Glomerular visceral epithelial cell (primary cell): ENCODE measurements at regions not wholly inside any gene's neighbourhood (a gene's known extent, or its start where the extent isn't known, plus 50 kb on each side); places are given as distances from the start of the nearest gene placed in this dataset.

ENCODE experiments used
- DNase-seq: peaks from one replicate; pipeline ENCODE4 v3.0.0-alpha.2; 2016; ENCODE audit errors: extremely low spot score

GRCh38 chr1:168917796-168918195 is 188.7 kb upstream of the ATP1B1 start:
- DNase-seq: no peak

DNA sequence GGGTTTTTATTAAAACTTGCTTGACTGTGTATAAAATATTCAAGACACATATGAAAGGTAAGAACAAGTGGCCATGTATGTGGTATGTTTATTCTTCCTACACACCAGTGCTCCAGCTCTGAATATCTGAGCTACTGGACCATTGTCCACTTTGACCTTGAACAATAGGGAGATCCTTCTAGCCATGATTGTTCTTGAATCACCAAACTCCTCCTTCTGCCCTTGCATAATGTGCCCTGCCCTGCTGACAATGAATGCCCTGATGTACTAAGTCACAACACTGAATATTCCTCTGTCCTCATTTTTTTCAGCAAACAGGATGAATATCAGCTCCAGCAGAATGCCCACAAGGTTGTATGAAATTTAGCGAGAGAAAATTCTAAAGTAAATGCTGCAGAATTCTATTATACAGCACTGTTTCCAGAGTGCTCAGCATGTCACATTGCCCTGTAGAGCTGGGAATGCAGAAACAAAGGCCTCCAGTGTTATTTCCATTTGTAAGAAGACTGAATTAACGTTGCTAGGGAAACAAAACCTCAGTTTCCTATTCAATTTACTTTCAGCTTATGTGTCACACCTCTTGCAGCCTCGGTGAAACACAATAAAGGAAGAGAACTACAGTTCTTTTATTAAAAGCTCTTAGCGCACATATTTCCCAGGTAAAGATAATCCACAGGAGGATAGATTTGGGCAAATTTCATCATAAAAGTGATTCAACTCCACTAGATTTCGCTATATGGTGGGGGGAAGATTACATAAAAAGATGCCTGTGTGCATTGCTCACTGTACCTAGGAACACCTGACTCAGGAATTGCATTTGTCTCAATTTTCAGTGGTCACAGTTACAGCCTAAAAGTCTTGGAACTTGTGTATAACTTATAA is 187.4 kb upstream of the ATP1B1 start:
- no peak for DNase-seq

GRCh38 chr1:168920456-168921094 is 185.9 kb upstream of the ATP1B1 start:
- no peak for DNase-seq

DNA sequence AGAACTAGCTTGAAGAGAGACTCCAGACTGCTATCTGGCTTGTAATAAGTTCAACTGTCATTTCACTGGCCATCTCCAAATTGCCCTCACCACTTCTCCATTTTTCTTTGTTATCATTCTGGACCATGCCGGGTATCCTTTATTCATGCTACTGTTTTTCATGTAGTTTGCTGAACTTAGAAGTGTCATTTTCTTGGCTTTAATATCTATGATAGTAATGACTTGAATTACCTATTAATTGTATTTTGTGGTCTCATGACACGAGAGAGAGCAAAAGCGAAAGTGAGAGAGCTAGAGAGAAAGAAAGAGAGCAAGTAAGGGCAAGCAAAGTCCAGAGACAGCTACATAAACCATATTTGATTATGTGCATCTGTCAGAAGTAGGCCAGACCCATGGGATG is 184.9 kb upstream of the ATP1B1 start:
- DNase-seq: no peak

- DNase-seq: no peak
Observed at GRCh38 chr1:168923521-168924136, 182.9 kb upstream of the ATP1B1 start.

DNA sequence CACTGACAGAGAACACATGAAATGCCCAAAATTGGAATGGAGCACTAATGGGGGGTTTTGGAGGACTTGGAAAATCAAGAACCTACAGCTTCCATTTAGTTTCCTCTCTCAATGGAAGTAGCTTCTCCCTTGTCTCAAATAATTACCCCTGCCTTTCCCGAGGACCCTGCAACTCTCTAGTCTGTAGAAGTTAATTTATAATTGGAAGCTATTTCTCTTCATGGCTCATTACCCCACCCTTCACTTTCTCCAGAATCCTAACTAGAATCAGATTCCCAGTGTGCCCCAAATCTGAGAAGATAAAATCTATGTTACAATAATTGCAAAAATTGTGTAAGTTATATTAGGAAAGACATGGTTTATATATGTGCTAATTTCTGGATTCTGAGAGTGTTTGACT is 181.5 kb upstream of the ATP1B1 start:
- DNase-seq: no peak

DNA sequence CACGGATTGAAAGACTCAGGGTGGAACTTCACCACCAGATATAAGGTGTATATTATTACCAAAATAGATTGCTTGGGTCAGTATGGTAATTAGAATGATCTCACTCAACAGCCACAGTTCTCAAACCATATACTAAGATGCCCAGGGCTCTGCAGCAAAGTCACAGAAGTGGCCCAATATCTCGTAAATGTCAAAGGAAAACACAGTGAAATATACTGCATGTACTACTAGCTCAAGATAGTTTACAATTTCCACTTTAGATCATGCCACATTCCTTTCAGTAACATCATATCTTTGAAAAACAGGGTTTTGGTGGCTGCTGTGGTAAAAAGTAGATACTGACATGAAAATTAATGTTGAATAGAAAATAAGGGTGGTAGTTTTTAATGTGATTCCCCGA is 180.3 kb upstream of the ATP1B1 start:
- DNase-seq: no peak

DNA sequence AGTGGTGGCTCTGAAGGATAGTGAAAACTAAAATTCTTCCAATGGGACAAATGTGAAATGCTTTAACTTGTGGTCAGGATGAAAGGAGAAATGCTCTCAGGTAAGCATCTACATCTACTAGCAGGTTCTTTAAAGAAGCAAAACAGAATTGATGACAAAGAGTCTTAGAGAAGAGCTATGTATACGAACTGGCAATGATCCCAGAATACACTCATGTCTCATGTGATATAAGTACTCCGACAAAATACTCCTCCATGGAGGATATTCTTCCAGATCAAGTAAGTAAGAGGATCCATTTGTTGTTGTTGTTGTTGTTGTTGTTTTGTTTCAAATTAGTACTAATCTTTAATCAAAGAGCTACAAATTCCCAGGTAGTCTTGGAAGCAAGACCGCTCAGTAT is 174.0 kb upstream of the ATP1B1 start:
- DNase-seq: no peak

DNA sequence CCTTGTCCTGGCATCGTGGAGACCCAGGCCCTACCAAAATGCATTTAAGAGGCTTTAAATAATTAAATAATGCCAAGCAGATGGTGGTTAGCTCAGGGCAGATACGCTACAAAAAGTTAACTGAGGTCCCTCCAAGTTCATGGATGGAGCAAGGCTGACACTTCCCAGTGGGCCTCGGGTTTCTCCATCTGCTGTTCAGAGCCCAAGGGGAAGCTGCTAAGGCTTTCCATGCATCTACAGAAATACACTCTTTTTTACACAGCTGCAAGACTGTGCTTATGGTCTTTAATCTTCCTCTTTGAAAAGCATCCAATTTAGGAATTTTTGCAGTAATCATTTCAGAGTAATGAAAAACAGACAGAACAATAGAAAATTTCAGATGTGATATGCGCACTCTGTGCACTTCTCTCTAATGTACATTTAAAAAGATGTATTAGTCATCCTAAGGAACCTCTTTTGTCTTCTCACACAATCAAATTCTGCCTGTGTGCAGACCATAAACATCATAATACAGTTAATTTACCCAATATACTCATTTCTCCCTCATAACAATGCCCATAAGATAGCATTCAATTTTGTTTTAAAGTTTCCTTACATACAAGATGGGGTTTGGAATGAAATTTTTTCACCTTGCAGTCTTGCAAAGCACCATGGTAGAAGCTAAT is 173.2 kb upstream of the ATP1B1 start:
- DNase-seq: no peak

- DNase-seq: no peak
Observed at GRCh38 chr1:168939110-168939946, 167.2 kb upstream of the ATP1B1 start.

- no peak for DNase-seq
Observed at GRCh38 chr1:168939947-168940223, 166.6 kb upstream of the ATP1B1 start.

DNA sequence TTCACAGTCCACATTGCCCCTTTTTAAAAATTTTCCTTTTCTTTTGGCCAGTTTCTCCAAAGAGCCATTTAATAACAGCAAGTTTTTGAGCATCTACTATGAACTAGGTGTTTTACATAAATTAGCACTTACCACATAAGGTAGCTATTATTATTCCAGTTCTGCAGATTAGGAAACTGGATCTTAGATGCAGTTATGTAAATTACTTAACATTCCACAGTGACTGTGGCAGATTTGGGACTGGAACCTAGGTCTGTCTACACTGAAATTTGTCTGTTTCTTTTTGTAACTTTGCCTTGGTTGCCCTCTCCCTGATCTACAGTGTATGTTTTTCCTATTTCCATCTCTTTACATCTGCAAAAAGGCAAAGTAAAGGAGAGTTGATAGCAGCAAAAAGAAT is 164.8 kb upstream of the ATP1B1 start:
- no peak for DNase-seq

GRCh38 chr1:168942165-168942564 is 164.3 kb upstream of the ATP1B1 start:
- no peak for DNase-seq

- DNase-seq: peak; percentile 30
Observed at GRCh38 chr1:168945870-168946269, 160.6 kb upstream of the ATP1B1 start.

DNA sequence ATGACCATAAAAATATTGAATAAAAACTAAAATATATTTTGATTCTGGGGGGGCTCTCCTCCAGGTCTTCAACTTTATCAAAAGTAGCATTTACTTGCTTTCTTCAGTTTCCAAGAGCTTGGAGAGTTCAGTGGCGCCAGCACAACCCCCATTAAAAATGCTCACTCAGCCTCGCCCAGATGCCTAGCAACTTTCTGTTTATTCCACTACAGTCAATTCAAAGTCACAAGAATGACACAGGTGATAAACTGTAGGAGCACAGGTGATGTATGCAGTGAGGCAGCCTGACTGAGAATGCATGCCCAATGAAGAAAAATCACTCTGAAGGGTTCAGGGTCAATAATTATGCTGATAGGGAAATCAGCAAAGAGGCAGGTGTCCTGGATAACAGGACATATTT is 159.4 kb upstream of the ATP1B1 start:
- no peak for DNase-seq

DNA sequence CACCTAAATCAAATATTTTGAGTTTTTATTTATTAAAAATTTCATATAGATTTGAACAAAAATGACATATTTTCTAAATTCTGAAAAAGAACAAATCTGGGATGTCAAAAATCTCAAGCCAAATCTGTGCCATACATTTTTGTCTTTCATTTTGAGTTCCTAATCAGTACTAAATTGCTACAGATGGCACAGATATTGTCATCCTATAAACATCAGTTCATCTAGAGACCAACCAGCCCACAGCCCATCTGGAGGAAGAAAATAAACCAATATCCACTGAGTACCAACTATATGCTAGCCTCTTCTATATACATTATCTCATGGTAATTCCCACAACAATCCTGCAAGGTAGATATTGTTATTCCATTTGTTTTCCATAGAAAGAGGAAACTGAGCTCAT is 156.8 kb upstream of the ATP1B1 start:
- no peak for DNase-seq

- no peak for DNase-seq
Observed at GRCh38 chr1:168957818-168958217, 148.7 kb upstream of the ATP1B1 start.

- DNase-seq: no peak
Observed at GRCh38 chr1:168958562-168959289, 147.8 kb upstream of the ATP1B1 start.

DNA sequence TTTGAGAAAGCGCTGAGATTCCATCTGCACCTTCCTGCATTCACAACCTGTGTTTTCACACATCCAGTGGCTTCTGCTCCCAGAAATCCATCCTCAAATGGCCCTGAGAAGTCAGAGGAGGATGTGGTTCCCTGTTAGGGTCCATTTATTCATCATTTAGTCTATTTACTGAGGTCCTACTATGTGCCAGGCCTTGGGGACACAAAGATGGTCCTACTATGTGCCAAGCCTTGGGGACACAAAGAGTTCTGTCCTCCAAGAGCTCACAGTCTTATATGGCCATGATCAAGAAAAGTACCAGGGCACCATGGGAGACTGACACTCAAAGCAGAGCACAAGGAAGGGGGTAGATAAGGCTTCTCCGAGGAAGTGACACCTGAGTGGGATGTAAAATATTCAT is 147.1 kb upstream of the ATP1B1 start:
- DNase-seq: no peak

DNA sequence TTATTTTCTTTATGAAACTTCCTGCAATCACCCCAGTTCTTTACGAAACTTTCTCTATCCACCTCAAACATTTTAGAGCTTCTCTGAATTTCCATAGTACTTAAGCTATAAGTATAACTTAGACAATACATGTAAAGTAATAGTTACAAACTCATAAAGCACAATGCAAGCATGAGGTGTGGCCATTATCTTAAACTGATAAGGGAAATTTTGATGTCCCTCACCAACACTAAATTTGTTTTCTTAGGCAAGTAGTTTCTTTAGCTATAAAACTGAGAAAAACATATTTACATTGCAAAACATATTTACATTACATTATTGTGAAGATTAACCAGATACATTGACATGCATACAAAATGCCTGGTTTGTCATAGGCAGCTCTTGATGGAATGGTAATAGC is 146.4 kb upstream of the ATP1B1 start:
- DNase-seq: no peak

GRCh38 chr1:168960595-168960994 is 145.9 kb upstream of the ATP1B1 start:
- no peak for DNase-seq
